CD4-positive, CD25-positive, alpha-beta regulatory T cell (primary cell): ENCODE measurements at regions not wholly inside any gene's neighbourhood (a gene's known extent, or its start where the extent isn't known, plus 50 kb on each side); places are given as distances from the start of the nearest gene placed in this dataset.

Source experiments
- ATAC-seq, 2 donors: fragments of 150-1000 bp; cut with Tn5 transposase; one replicate each; pipeline ENCODE4 v1.10.0; 2021; ENCODE audit warnings: low read depth in 2 of 2, moderate number of reproducible peaks in 2 of 2, moderate library complexity in 1 of 2
- DNase-seq, 3 donors: peaks; one replicate each; pipeline versions ENCODE4 v3.0.0 to v3.0.0-alpha.2; 2012 to 2022; ENCODE audit warnings: mixed read lengths in 1 of 3
- H3K27ac ChIP-seq: one replicate; pipeline ENCODE4 v1.7.0; 2013; ENCODE audit warnings: mild to moderate bottlenecking, low read length; ENCODE audit not compliant: insufficient read depth, poor library complexity, severe bottlenecking
- H3K27me3 ChIP-seq: one replicate; pipeline ENCODE4 v1.7.0; 2013; ENCODE audit warnings: low read length; ENCODE audit not compliant: control insufficient read depth, insufficient read depth
- H3K36me3 ChIP-seq: one replicate; pipeline ENCODE4 v1.7.0; 2013; ENCODE audit warnings: mild to moderate bottlenecking, low read length, moderate library complexity; ENCODE audit not compliant: control insufficient read depth, insufficient read depth
- H3K4me1 ChIP-seq: 2 replicates; pipeline ENCODE4 v1.7.0; 2013; ENCODE audit warnings: mild to moderate bottlenecking, low read length; ENCODE audit not compliant: insufficient read depth, control insufficient read depth, poor library complexity, severe bottlenecking
- H3K4me3 ChIP-seq: one replicate; pipeline ENCODE4 v1.7.0; 2013; ENCODE audit warnings: low read depth, mild to moderate bottlenecking, low read length, moderate library complexity
- H3K9me3 ChIP-seq, 2 experiments: 1 replicate in 1 of 2; 2 replicates in 1 of 2; pipeline ENCODE4 v1.7.0; 2013; ENCODE audit warnings: low read length in 2 of 2, mild to moderate bottlenecking in 1 of 2, moderate library complexity in 1 of 2; ENCODE audit not compliant: control insufficient read depth in 2 of 2
- H3K27ac Mint-ChIP-seq, 3 donors: one replicate each; pipeline ENCODE4 v1.8.0; 2020 to 2022; ENCODE audit warnings: mild to moderate bottlenecking in 3 of 3, mixed read lengths in 3 of 3, moderate library complexity in 2 of 3
- H3K27me3 Mint-ChIP-seq: one replicate; pipeline ENCODE4 v1.8.0; 2022; ENCODE audit warnings: mild to moderate bottlenecking, mixed read lengths
- H3K36me3 Mint-ChIP-seq: one replicate; pipeline ENCODE4 v1.8.0; 2020; ENCODE audit warnings: mixed read lengths
- H3K4me1 Mint-ChIP-seq, 4 donors: one replicate each; pipeline ENCODE4 v1.8.0; 2020 to 2022; ENCODE audit warnings: mixed read lengths in 4 of 4, mild to moderate bottlenecking in 1 of 4
- H3K4me3 Mint-ChIP-seq, 4 donors: one replicate each; pipeline ENCODE4 v1.8.0; 2020 to 2022; ENCODE audit warnings: mild to moderate bottlenecking in 4 of 4, mixed read lengths in 4 of 4, moderate library complexity in 3 of 4
- H3K9me3 Mint-ChIP-seq, 7 donors: one replicate each; pipeline ENCODE4 v1.8.0; 2020 to 2022; ENCODE audit warnings: mixed read lengths in 7 of 7, mild to moderate bottlenecking in 3 of 7, moderate library complexity in 2 of 7

- Mint-ChIP-seq H3K4me3 (no peak overlapping the region), H3K4me1 (no peaks in the 10 kb centered on the region), H3K27me3 (no peaks in the 10 kb centered on the region), H3K27ac (no peak overlapping the region), H3K36me3 (no peaks in the 10 kb centered on the region), H3K9me3 (peaks cover 0 to 3% (median 0%) of the 10 kb centered on the region in 7 donors)
- ATAC-seq (no peak), DNase-seq (no peak)
- no peaks in the 10 kb centered on the region for H3K36me3 ChIP-seq
- H3K9me3 ChIP-seq, result no peaks in the 10 kb centered on the region
- H3K27me3 ChIP-seq, result no peaks in the 10 kb centered on the region
- H3K27ac ChIP-seq, result no peak overlapping the region
- H3K4me1 ChIP-seq, result no peaks in the 10 kb centered on the region
- no peak overlapping the region for H3K4me3 ChIP-seq
Measured at GRCh38 chr5:88952344-88952743, 69.4 kb upstream of the MEF2C start.

DNA sequence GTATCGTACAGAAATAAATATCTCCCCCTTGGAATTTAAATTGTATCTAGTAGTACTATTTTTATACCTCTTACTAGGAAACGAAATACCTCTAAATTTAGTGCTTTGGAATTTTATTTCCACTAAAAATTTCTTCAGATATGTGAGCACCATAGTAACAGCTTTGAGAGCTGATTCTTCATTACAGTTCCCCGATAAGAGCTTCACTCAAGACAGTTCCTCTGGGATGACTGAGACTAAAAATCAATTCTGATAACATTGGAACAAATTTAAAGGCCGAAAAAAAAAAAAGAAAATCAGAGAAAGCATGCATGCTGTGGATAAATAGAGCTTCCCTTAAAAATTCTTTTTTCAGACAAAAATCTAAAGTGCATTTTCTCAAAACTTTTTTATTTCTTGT, 68.5 kb upstream of the MEF2C start:
- H3K4me1 Mint-ChIP-seq, result no peaks in the 10 kb centered on the region
- DNase-seq (no peak), ATAC-seq (no peak)
- no peak overlapping the region for H3K4me3 Mint-ChIP-seq
- peaks cover 0 to 3% (median 0%) of the 10 kb centered on the region in 7 donors for H3K9me3 Mint-ChIP-seq
- no peaks in the 10 kb centered on the region for H3K27me3 ChIP-seq
- H3K27me3 Mint-ChIP-seq, result no peaks in the 10 kb centered on the region
- H3K9me3 ChIP-seq, result no peaks in the 10 kb centered on the region
- H3K36me3 Mint-ChIP-seq, result no peaks in the 10 kb centered on the region
- H3K4me1 ChIP-seq, result no peaks in the 10 kb centered on the region
- H3K27ac ChIP-seq, result no peak overlapping the region
- no peak overlapping the region for H3K27ac Mint-ChIP-seq
- H3K4me3 ChIP-seq, result no peak overlapping the region
- H3K36me3 ChIP-seq, result no peaks in the 10 kb centered on the region

DNA sequence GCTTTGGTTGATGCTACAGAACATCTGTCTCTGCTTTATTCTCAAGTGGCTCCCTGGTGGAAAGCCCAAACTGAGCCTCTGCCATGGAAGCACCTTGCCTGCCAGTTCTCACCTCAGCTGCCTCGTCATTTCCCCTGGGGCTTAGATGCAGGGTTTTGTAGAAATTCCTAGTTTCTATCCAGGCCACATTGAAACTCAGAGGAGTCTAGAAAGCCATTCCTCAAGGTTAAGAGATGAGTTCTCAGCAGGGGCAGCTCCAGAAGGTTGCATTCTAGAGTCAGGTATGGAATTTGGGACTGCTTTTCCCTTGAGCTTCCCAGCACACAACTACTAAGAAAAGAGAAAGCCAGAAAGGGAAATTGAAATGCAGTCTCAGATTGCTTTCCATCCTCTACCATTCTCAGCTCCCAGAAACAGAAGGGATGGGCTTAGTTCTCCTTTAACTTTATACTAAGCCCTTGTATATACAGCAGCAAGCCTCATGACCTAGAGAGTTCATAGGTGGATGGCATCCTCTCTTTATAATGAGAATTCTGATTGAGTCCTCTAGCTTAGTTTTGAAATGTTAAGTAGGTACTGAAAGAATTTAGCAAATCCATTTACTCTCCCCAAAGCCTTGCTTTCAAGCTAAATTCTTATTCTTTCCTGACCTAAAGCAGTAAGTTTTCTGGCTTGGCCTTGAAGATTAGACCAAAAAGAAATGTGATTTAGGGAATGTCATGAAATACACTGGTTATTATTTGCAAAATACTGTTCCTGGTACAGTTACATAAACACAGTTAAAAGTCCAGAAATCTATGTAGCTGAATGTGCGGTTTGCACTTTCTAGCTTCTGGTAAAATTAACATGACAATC, 66.0 kb upstream of the MEF2C start:
- H3K36me3 ChIP-seq, result no peaks in the 10 kb centered on the region
- H3K4me3 Mint-ChIP-seq, result no peak overlapping the region
- H3K36me3 Mint-ChIP-seq, result no peaks in the 10 kb centered on the region
- H3K4me3 ChIP-seq, result no peak overlapping the region
- no peaks in the 10 kb centered on the region for H3K27me3 ChIP-seq
- DNase-seq (no peak), ATAC-seq (no peak)
- no peaks in the 10 kb centered on the region for H3K4me1 ChIP-seq
- no peaks in the 10 kb centered on the region for H3K27me3 Mint-ChIP-seq
- H3K4me1 Mint-ChIP-seq, result no peaks in the 10 kb centered on the region
- peaks cover 0 to 3% (median 0%) of the 10 kb centered on the region in 7 donors for H3K9me3 Mint-ChIP-seq
- no peaks in the 10 kb centered on the region for H3K9me3 ChIP-seq
- no peak overlapping the region for H3K27ac Mint-ChIP-seq
- no peak overlapping the region for H3K27ac ChIP-seq

- ATAC-seq (no peak), DNase-seq (no peak)
- Mint-ChIP-seq H3K36me3 (no peaks in the 10 kb centered on the region), H3K9me3 (peaks cover 0 to 4% (median 0%) of the 10 kb centered on the region in 7 donors), H3K4me3 (no peak overlapping the region), H3K4me1 (no peaks in the 10 kb centered on the region), H3K27ac (no peak overlapping the region), H3K27me3 (no peaks in the 10 kb centered on the region)
- no peak overlapping the region for H3K4me3 ChIP-seq
- H3K36me3 ChIP-seq, result no peaks in the 10 kb centered on the region
- no peaks in the 10 kb centered on the region for H3K27me3 ChIP-seq
- no peak overlapping the region for H3K27ac ChIP-seq
- no peaks in the 10 kb centered on the region for H3K9me3 ChIP-seq
- H3K4me1 ChIP-seq, result no peaks in the 10 kb centered on the region
Measured at GRCh38 chr5:88944751-88945531, 62.0 kb upstream of the MEF2C start.

DNA sequence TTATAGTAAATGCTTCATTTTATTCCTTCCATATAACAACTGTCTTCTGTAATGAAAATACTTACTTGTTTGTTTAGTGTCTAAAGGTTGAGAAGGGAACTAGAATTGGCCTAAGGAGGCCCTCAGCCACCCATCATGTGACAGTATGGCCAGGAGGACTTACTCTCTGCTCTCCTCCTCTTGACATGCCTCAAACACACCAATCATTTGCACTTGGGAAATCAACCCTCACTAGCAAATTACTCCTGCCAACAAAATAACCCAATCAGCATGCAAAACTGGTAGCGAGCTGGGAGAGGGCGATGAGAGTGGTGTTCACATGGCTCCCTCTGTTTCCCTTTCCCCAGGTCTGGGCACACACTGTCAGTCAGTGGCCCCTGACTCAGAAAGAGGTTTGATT, 58.6 kb upstream of the MEF2C start:
- no peaks in the 10 kb centered on the region for H3K36me3 ChIP-seq
- H3K4me1 ChIP-seq, result no peaks in the 10 kb centered on the region
- Mint-ChIP-seq H3K4me1 (no peaks in the 10 kb centered on the region), H3K27me3 (no peaks in the 10 kb centered on the region), H3K36me3 (no peaks in the 10 kb centered on the region), H3K27ac (no peak overlapping the region), H3K4me3 (no peak overlapping the region), H3K9me3 (peaks cover 0 to 4% (median 0%) of the 10 kb centered on the region in 7 donors)
- no peaks in the 10 kb centered on the region for H3K9me3 ChIP-seq
- H3K4me3 ChIP-seq, result no peak overlapping the region
- ATAC-seq (no peak), DNase-seq (no peak)
- no peak overlapping the region for H3K27ac ChIP-seq
- no peaks in the 10 kb centered on the region for H3K27me3 ChIP-seq

DNA sequence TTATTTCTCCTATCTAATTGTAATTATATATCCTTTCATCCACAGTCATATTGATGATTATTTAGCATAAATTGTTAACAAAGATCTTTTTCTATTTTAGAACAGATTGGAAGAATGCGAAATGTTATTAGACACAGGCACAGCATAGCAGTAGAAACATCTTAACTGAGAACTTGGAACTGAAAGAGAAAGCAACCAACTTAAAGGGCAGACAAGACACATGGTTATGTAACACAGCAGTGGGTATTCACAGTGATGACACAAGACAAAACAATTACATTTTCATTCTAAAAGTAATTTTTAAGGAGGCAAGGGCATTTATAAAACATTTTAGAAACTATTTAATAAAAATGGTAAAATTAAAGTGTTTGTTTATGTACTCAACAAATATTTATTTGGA, 57.7 kb upstream of the MEF2C start:
- H3K27ac ChIP-seq, result no peak overlapping the region

DNA sequence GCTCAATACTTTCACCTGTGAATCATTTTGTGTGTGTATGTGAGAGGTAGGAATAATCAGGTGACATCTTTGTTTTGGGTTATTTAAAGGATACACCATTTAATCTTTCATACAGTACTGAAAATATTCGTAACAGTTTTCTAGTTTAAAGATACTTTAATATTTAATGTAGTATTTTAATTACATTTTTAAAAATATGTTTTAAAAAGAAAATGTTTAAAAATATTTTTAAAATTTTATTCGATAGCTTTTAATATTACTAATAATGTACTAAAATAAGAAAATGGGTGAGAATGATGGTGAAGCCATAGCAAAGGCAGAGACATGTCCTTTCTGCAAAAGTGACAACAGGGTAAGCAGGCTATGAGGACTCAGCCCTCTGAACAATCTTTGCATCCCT, 56.3 kb upstream of the MEF2C start:
- H3K4me3 ChIP-seq, result no peak overlapping the region
- H3K9me3 ChIP-seq, result no peaks in the 10 kb centered on the region
- no peaks in the 10 kb centered on the region for H3K4me1 Mint-ChIP-seq
- H3K27me3 ChIP-seq, result no peaks in the 10 kb centered on the region
- DNase-seq (no peak), ATAC-seq (no peak)
- H3K27ac Mint-ChIP-seq, result no peak overlapping the region
- H3K36me3 ChIP-seq, result no peaks in the 10 kb centered on the region
- H3K4me3 Mint-ChIP-seq, result no peak overlapping the region
- no peaks in the 10 kb centered on the region for H3K4me1 ChIP-seq
- no peaks in the 10 kb centered on the region for H3K27me3 Mint-ChIP-seq
- H3K9me3 Mint-ChIP-seq, result peaks cover 0 to 4% (median 0%) of the 10 kb centered on the region in 7 donors
- no peak overlapping the region for H3K27ac ChIP-seq
- H3K36me3 Mint-ChIP-seq, result no peaks in the 10 kb centered on the region

More for the DNA sequence above, 57.7 kb upstream of the MEF2C start:
- DNase-seq (no peak), ATAC-seq (no peak)
- H3K4me3 Mint-ChIP-seq, result no peak overlapping the region
- no peak overlapping the region for H3K4me3 ChIP-seq
- H3K27me3 ChIP-seq, result no peaks in the 10 kb centered on the region
- peaks cover 0 to 4% (median 0%) of the 10 kb centered on the region in 7 donors for H3K9me3 Mint-ChIP-seq
- H3K36me3 Mint-ChIP-seq, result no peaks in the 10 kb centered on the region
- no peaks in the 10 kb centered on the region for H3K27me3 Mint-ChIP-seq
- H3K4me1 ChIP-seq, result no peaks in the 10 kb centered on the region
- H3K4me1 Mint-ChIP-seq, result no peaks in the 10 kb centered on the region
- H3K27ac Mint-ChIP-seq, result no peak overlapping the region
- no peaks in the 10 kb centered on the region for H3K36me3 ChIP-seq
- H3K9me3 ChIP-seq, result no peaks in the 10 kb centered on the region
